Activated CD4-positive, CD25-positive, alpha-beta regulatory T cell treated with anti-CD3 and anti-CD28 coated beads, Interleukin-2, amount 50 U/mL, for 72 hours (primary cell): ENCODE measurements at regions not wholly inside any gene's neighbourhood (a gene's known extent, or its start where the extent isn't known, plus 50 kb on each side); places are given as distances from the start of the nearest gene placed in this dataset.

Experiments
- DNase-seq: peaks from one replicate; pipeline ENCODE4 v3.0.0; 2021

- DNase-seq = no peak
Observed at GRCh38 chrX:39176105-39176504, 374.8 kb downstream of the MID1IP1 start.

GRCh38 chrX:39189431-39189830 lies 388.2 kb downstream of the MID1IP1 start:
- DNase-seq = no peak

GRCh38 chrX:39194673-39195072 lies 393.4 kb downstream of the MID1IP1 start:
- DNase-seq = no peak

- no peak for DNase-seq
Observed at GRCh38 chrX:39195156-39195555, 393.9 kb downstream of the MID1IP1 start.

- DNase-seq = no peak
Observed at GRCh38 chrX:39196192-39197102, 395.2 kb downstream of the MID1IP1 start.

GRCh38 chrX:39199429-39199828 lies 398.2 kb downstream of the MID1IP1 start:
- DNase-seq = no peak

- DNase-seq = no peak
Observed at GRCh38 chrX:39201305-39201990, 400.2 kb downstream of the MID1IP1 start.

GRCh38 chrX:39202641-39203040 lies 401.4 kb downstream of the MID1IP1 start:
- DNase-seq = no peak

- no peak for DNase-seq
Observed at GRCh38 chrX:39203427-39203826, 402.2 kb downstream of the MID1IP1 start.

- DNase-seq = no peak
Observed at GRCh38 chrX:39204353-39204752, 403.1 kb downstream of the MID1IP1 start.

- no peak for DNase-seq
Observed at GRCh38 chrX:39204945-39205344, 403.7 kb downstream of the MID1IP1 start.

GRCh38 chrX:39205467-39205866 lies 404.2 kb downstream of the MID1IP1 start:
- DNase-seq = no peak

GRCh38 chrX:39206399-39207145 lies 405.3 kb downstream of the MID1IP1 start:
- no peak for DNase-seq

- DNase-seq = no peak
Observed at GRCh38 chrX:39211501-39211900, 410.2 kb downstream of the MID1IP1 start.

GRCh38 chrX:39212456-39212855 lies 411.2 kb downstream of the MID1IP1 start:
- DNase-seq = no peak

GRCh38 chrX:39214387-39215126 lies 413.3 kb downstream of the MID1IP1 start:
- DNase-seq = no peak

GRCh38 chrX:39220952-39221351 lies 419.7 kb downstream of the MID1IP1 start:
- no peak for DNase-seq

- no peak for DNase-seq
Observed at GRCh38 chrX:39222346-39223113, 421.3 kb downstream of the MID1IP1 start.

- no peak for DNase-seq
Observed at GRCh38 chrX:39226251-39226650, 425.0 kb downstream of the MID1IP1 start.

GRCh38 chrX:39227371-39227770 lies 426.1 kb downstream of the MID1IP1 start:
- DNase-seq = no peak

GRCh38 chrX:39238006-39238405 lies 436.7 kb downstream of the MID1IP1 start:
- no peak for DNase-seq

- DNase-seq = no peak
Observed at GRCh38 chrX:39242187-39242586, 440.9 kb downstream of the MID1IP1 start.
